H1 (cell line): ENCODE measurements at regions not wholly inside any gene's neighbourhood (a gene's known extent, or its start where the extent isn't known, plus 50 kb on each side); places are given as distances from the start of the nearest gene placed in this dataset.

Experiments
- CTCF ChIA-PET: fragments of 300-600 bp; sonication (Branson Sonifier 250); formaldehyde crosslinking; loops from one replicate; lab custom pipeline; 2021; ENCODE audit not compliant: partially characterized antibody; lab: Charles Lee
- POLR2A ChIA-PET: fragments of 300-600 bp; sonication (Branson Sonifier 250); formaldehyde crosslinking; loops from one replicate; lab custom pipeline; 2021; ENCODE audit warnings: inconsistent platforms; ENCODE audit not compliant: partially characterized antibody; lab: Charles Lee
- DNase-seq, 2 experiments: peaks; one replicate each; pipeline versions ENCODE4 v3.0.0 to v3.0.0-alpha.2; 2010 to 2022; ENCODE audit warnings: low spot score in 2 of 2, low read depth in 1 of 2, mixed read lengths in 1 of 2
- FAIRE-seq: peaks from 2 replicates; lab custom pipeline; 2011; peaks lifted over from hg19 to GRCh38; lab: Jason Lieb, UNC
- H2AFZ ChIP-seq: 2 replicates; pipeline ENCODE4 v1.8.1; 2012; ENCODE audit warnings: low read length, inconsistent platforms
- H2AK5ac ChIP-seq: 2 replicates; pipeline ENCODE4 v1.6.1; 2013; ENCODE audit warnings: low read depth, low read length
- H2BK120ac ChIP-seq: replicated peaks from 2 replicates; pipeline ENCODE3; 2013; ENCODE audit warnings: low read depth, low read length, inconsistent platforms
- H2BK12ac ChIP-seq: 2 replicates; pipeline ENCODE4 v1.6.1; 2013; ENCODE audit warnings: low read depth, low read length
- H2BK15ac ChIP-seq: 2 replicates; pipeline ENCODE4 v1.6.1; 2013; ENCODE audit warnings: low read length
- H2BK20ac ChIP-seq: 2 replicates; pipeline ENCODE4 v1.6.1; 2013; ENCODE audit warnings: low read length
- H2BK5ac ChIP-seq: 2 replicates; pipeline ENCODE4 v1.6.1; 2013; ENCODE audit warnings: low read depth, low read length
- H3K14ac ChIP-seq: 2 replicates; pipeline ENCODE4 v1.6.1; 2013; ENCODE audit warnings: inconsistent platforms; ENCODE audit not compliant: insufficient read length
- H3K18ac ChIP-seq: 2 replicates; pipeline ENCODE4 v1.6.1; 2013; ENCODE audit warnings: low read length; ENCODE audit errors: extremely low read depth
- H3K23ac ChIP-seq: 2 replicates; pipeline ENCODE4 v1.6.1; 2013; ENCODE audit warnings: inconsistent platforms; ENCODE audit not compliant: insufficient read length
- H3K23me2 ChIP-seq: 2 replicates; pipeline ENCODE4 v1.6.1; 2013; ENCODE audit warnings: low read depth, low read length
- H3K27ac ChIP-seq: 2 replicates; pipeline ENCODE4 v1.6.1; 2011; ENCODE audit warnings: low read depth, low read length, inconsistent platforms
- H3K27me3 ChIP-seq, 4 experiments: replicated peaks in 1 of 4; 1 replicate in 1 of 4; 2 replicates in 3 of 4; pipeline versions ENCODE4 v1.6.1 to v1.8.1; 2011 to 2013; ENCODE audit warnings: low read length in 3 of 4, mild to moderate bottlenecking in 3 of 4, inconsistent platforms in 2 of 4, mixed read lengths in 2 of 4, moderate library complexity in 1 of 4; ENCODE audit not compliant: control insufficient read depth in 3 of 4, insufficient read depth in 3 of 4; ENCODE audit errors: extremely low read depth in 1 of 4
- H3K36me3 ChIP-seq, 4 experiments: 2 replicates each; pipeline versions ENCODE4 v1.6.1 to v1.8.1; 2011 to 2013; ENCODE audit warnings: mild to moderate bottlenecking in 4 of 4, low read length in 3 of 4, moderate library complexity in 2 of 4, control low read depth in 1 of 4, inconsistent platforms in 1 of 4; ENCODE audit not compliant: insufficient read depth in 4 of 4, control insufficient read depth in 2 of 4
- H3K4ac ChIP-seq: replicated peaks from 2 replicates; pipeline ENCODE3; 2013; ENCODE audit warnings: low read length, low read depth, mixed read lengths, inconsistent platforms; ENCODE audit not compliant: insufficient read length
- H3K4me1 ChIP-seq, 4 experiments: replicated peaks in 1 of 4; 1 replicate in 1 of 4; 2 replicates in 3 of 4; pipeline versions ENCODE4 v1.6.1 to v1.8.1; 2011 to 2013; ENCODE audit warnings: low read length in 3 of 4, inconsistent platforms in 2 of 4, mixed read lengths in 1 of 4; ENCODE audit not compliant: insufficient read depth in 4 of 4, control insufficient read depth in 3 of 4
- H3K4me2 ChIP-seq, 2 experiments: 2 replicates each; pipeline versions ENCODE4 v1.6.1 to v1.8.1; 2011 to 2013; ENCODE audit warnings: low read depth in 2 of 2, low read length in 2 of 2, control low read depth in 1 of 2, inconsistent platforms in 1 of 2, mild to moderate bottlenecking in 1 of 2; ENCODE audit not compliant: insufficient read depth in 1 of 2
- H3K4me3 ChIP-seq, 4 experiments: fragments of 200-600, 300-600 bp in 1 of 4; sonication (generic), shearing (Covaris generic), sonication (Bioruptor Twin) in 1 of 4; 2 replicates each; pipeline versions ENCODE4 v1.5.1 to v1.8.1; 2011 to 2016; ENCODE audit warnings: low read length in 4 of 4, low read depth in 3 of 4, control low read depth in 2 of 4, inconsistent platforms in 2 of 4, mild to moderate bottlenecking in 2 of 4, mixed read lengths in 1 of 4, moderate library complexity in 1 of 4; ENCODE audit not compliant: insufficient read depth in 2 of 4; ENCODE audit errors: extremely low read depth in 1 of 4
- H3K56ac ChIP-seq: replicated peaks from 2 replicates; pipeline ENCODE3; 2013; ENCODE audit warnings: low read depth, mild to moderate bottlenecking, mixed read lengths, low read length, inconsistent platforms; ENCODE audit not compliant: insufficient read length
- H3K79me1 ChIP-seq: 2 replicates; pipeline ENCODE4 v1.6.1; 2013; ENCODE audit warnings: low read depth, low read length, control low read depth
- H3K79me2 ChIP-seq, 2 experiments: 2 replicates each; pipeline versions ENCODE4 v1.6.1 to v1.8.1; 2012 to 2013; ENCODE audit warnings: low read length in 2 of 2, mild to moderate bottlenecking in 2 of 2, inconsistent platforms in 1 of 2; ENCODE audit not compliant: insufficient read depth in 2 of 2, control insufficient read depth in 1 of 2
- H3K9ac ChIP-seq, 4 experiments: replicated peaks in 1 of 4; 1 replicate in 1 of 4; 2 replicates in 3 of 4; pipeline versions ENCODE4 v1.6.1 to v1.8.1; 2011 to 2013; ENCODE audit warnings: low read depth in 3 of 4, low read length in 3 of 4, control low read depth in 2 of 4, mild to moderate bottlenecking in 2 of 4, moderate library complexity in 2 of 4, inconsistent platforms in 1 of 4; ENCODE audit errors: extremely low read depth in 1 of 4
- H3K9me3 ChIP-seq, 2 experiments: 2 replicates each; pipeline versions ENCODE4 v1.6.1 to v1.8.1; 2012 to 2013; ENCODE audit warnings: mild to moderate bottlenecking in 2 of 2, moderate library complexity in 2 of 2, control low read depth in 1 of 2, inconsistent platforms in 1 of 2, low read depth in 1 of 2, low read length in 1 of 2, mixed read lengths in 1 of 2; ENCODE audit not compliant: insufficient read depth in 2 of 2
- H4K20me1 ChIP-seq, 2 experiments: replicated peaks in 1 of 2; 2 replicates each; pipeline versions ENCODE3 to v1.8.1; 2011 to 2013; ENCODE audit warnings: inconsistent platforms in 2 of 2, low read length in 2 of 2, mild to moderate bottlenecking in 1 of 2; ENCODE audit not compliant: insufficient read depth in 2 of 2, control insufficient read depth in 1 of 2
- H4K5ac ChIP-seq: 2 replicates; pipeline ENCODE4 v1.6.1; 2013; ENCODE audit warnings: low read length, low read depth, mixed read lengths, inconsistent platforms; ENCODE audit not compliant: insufficient read length
- H4K8ac ChIP-seq: 2 replicates; pipeline ENCODE4 v1.8.0; 2013; ENCODE audit warnings: mild to moderate bottlenecking, moderate library complexity, low read length, inconsistent platforms; ENCODE audit not compliant: insufficient read depth; ENCODE audit errors: extremely low read depth
- H4K91ac ChIP-seq: replicated peaks from 2 replicates; pipeline ENCODE3; 2013; ENCODE audit warnings: low read length, mixed read lengths, inconsistent platforms; ENCODE audit not compliant: insufficient read length
- BRCA1 ChIP-seq: IDR thresholded peaks from 2 replicates; pipeline ENCODE4 v1.6.1; 2012; ENCODE audit warnings: low read depth, low read length, improper control_type of control experiment
- CEBPB ChIP-seq: IDR thresholded peaks from 2 replicates; pipeline ENCODE4 v1.6.1; 2012; ENCODE audit warnings: low read depth, low read length
- CHD2 ChIP-seq: IDR thresholded peaks from 2 replicates; pipeline ENCODE4 v1.6.1; 2012; ENCODE audit warnings: low read length, improper control_type of control experiment
- CREB1 ChIP-seq: IDR thresholded peaks from 2 replicates; pipeline ENCODE4 v1.6.1; 2012; ENCODE audit warnings: inconsistent platforms
- CTBP2 ChIP-seq: IDR thresholded peaks from 2 replicates; pipeline ENCODE4 v1.7.0; 2011; ENCODE audit warnings: borderline replicate concordance, mild to moderate bottlenecking, moderate library complexity, mixed read lengths, low read length; ENCODE audit not compliant: insufficient read depth, insufficient read length
- EZH2 ChIP-seq: fragments of 200-600 bp; sonication (generic); IDR thresholded peaks from 2 replicates; pipeline ENCODE4 v1.7.1; 2012; ENCODE audit warnings: low read depth, mild to moderate bottlenecking, moderate library complexity, low read length, inconsistent platforms; ENCODE audit not compliant: severe bottlenecking
- FOSL1 ChIP-seq: IDR thresholded peaks from 2 replicates; pipeline ENCODE4 v1.6.1; 2011; ENCODE audit warnings: mild to moderate bottlenecking, low read depth, low read length, moderate library complexity; ENCODE audit not compliant: insufficient read depth
- JUND ChIP-seq: IDR thresholded peaks from 2 replicates; pipeline ENCODE4 v1.6.1; 2011; ENCODE audit warnings: mild to moderate bottlenecking, improper control_type of control experiment, low read length
- KDM1A ChIP-seq: fragments of 200-600, 300-600 bp; sonication (generic); IDR thresholded peaks from 2 replicates; pipeline ENCODE4 v1.7.1; 2016; ENCODE audit warnings: mild to moderate bottlenecking, low read length, borderline replicate concordance
- RXRA ChIP-seq: IDR thresholded peaks from 2 replicates; pipeline ENCODE4 v1.6.1; 2011; ENCODE audit warnings: low read depth, mild to moderate bottlenecking, low read length, moderate library complexity; ENCODE audit not compliant: insufficient read depth
- SP2 ChIP-seq: IDR thresholded peaks from 2 replicates; pipeline ENCODE4 v1.6.1; 2012; ENCODE audit warnings: mild to moderate bottlenecking, low read length, inconsistent platforms
- SUZ12 ChIP-seq: fragments of 200-600 bp; sonication (generic); IDR thresholded peaks from 2 replicates; pipeline ENCODE4 v1.6.1; 2012; ENCODE audit warnings: mild to moderate bottlenecking, inconsistent platforms, low read length, moderate library complexity, mixed read lengths
- TAF7 ChIP-seq: optimal IDR thresholded peaks from 2 replicates; pipeline ENCODE3; 2011; ENCODE audit warnings: low read depth, mild to moderate bottlenecking, inconsistent platforms, low read length, moderate library complexity, borderline replicate concordance
- WGBS, 2 experiments: shearing (Covaris generic) in 1 of 2; methylation state at CpG; one replicate each; pipeline versions ENCODE4 v1.1.6 to v1.1.7; 2013 to 2015; ENCODE audit warnings: low lambda C conversion rate in 2 of 2, mixed read lengths in 2 of 2, inconsistent platforms in 1 of 2, low coverage in 1 of 2, missing lambda C conversion rate in 1 of 2; ENCODE audit not compliant: insufficient replicate concordance in 2 of 2, insufficient coverage in 1 of 2, insufficient read length in 1 of 2; ENCODE audit errors: extremely low coverage in 1 of 2, missing lambda C conversion rate in 1 of 2; 5-methylcytosine and 5-hydroxymethylcytosine counted together
- TF ChIP-seq, protein P1 (sequence below): IDR thresholded peaks from 2 replicates; pipeline ENCODE4 v1.6.1; 2012; ENCODE audit warnings: low read length, inconsistent platforms

DNA sequence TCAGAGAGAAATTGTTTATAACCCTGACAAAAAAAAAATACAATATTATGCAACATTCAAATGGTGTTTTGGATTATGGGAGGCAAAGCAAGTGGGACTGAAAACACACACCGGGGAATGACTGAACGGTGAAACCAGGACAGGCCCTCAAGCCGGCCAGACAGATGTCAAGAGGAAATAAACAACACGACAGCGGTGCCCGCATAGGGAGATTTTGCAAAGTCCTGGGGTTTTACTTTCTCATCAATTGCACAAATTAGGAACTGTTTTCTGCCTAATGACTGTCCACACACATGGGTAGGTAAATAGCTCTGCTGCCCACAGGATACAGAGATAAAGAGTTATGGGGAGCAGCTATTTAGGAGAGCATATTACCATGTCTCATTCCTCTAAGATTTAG, 134.5 kb downstream of the IRS2 start:
- ChIA-PET POLR2A (no interaction called here), CTCF (interaction anchor here (1.4 kb wide), 1 partner anchor 14 kb away, joined by 4 read pairs; no protein-coding TSS in a partner anchor)
- Histone ChIP-seq H2AK5ac (no peak overlapping the region), H3K18ac (no peak overlapping the region), H3K9ac (no peak overlapping the region), H3K79me1 (no peaks in the 10 kb centered on the region), H4K8ac (no peak overlapping the region), H2AFZ (no peak overlapping the region), H3K23ac (no peak overlapping the region), H3K14ac (no peak overlapping the region), H3K4me2 (no peak overlapping the region), H3K27me3 (no peaks in the 10 kb centered on the region), H3K23me2 (no peaks in the 10 kb centered on the region; the same call in 1 of the 2 replicates), H2BK15ac (no peak overlapping the region), H3K56ac (no peak overlapping the region), H3K4me1 (no peaks in the 10 kb centered on the region), H2BK120ac (no peak overlapping the region), H2BK20ac (no peak overlapping the region), H3K9me3 (no peaks in the 10 kb centered on the region), H4K5ac (no peak overlapping the region), H3K4ac (no peak overlapping the region), H2BK12ac (no peak overlapping the region), H2BK5ac (no peak overlapping the region), H3K79me2 (no peaks in the 10 kb centered on the region), H4K91ac (no peak overlapping the region), H3K36me3 (no peaks in the 10 kb centered on the region), H3K4me3 (no peak overlapping the region), H4K20me1 (peaks cover 0 to 2% of the 10 kb centered on the region in 2 experiments), H3K27ac (no peak overlapping the region)
- 95% methylated on average over 6 of the region's 6 CpGs; no CpG with 5 or more reads in 1 of the 2 experiments for WGBS, 2 experiments
- FAIRE-seq (no peak), DNase-seq (no peak)
- TF ChIP-seq, protein P1, sequence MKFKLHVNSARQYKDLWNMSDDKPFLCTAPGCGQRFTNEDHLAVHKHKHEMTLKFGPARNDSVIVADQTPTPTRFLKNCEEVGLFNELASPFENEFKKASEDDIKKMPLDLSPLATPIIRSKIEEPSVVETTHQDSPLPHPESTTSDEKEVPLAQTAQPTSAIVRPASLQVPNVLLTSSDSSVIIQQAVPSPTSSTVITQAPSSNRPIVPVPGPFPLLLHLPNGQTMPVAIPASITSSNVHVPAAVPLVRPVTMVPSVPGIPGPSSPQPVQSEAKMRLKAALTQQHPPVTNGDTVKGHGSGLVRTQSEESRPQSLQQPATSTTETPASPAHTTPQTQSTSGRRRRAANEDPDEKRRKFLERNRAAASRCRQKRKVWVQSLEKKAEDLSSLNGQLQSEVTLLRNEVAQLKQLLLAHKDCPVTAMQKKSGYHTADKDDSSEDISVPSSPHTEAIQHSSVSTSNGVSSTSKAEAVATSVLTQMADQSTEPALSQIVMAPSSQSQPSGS: no peak
- TF ChIP-seq SUZ12 (no peak), RXRA (no peak), CREB1 (no peak), CEBPB (no peak), CHD2 (no peak), SP2 (no peak), KDM1A (no peak), CTBP2 (no peak), EZH2 (no peak), FOSL1 (no peak), BRCA1 (no peak), JUND (no peak), TAF7 (no peak)
